Heart right ventricle (tissue), 16 donors: ENCODE measurements at regions not wholly inside any gene's neighbourhood (a gene's known extent, or its start where the extent isn't known, plus 50 kb on each side); places are given as distances from the start of the nearest gene placed in this dataset.

Experiments used
- ATAC-seq, 8 donors: fragments of 200-7000 bp; cut with Tn5 transposase; one replicate each; pipeline ENCODE4 v1.9.1; 2020; ENCODE audit warnings: mild to moderate bottlenecking in 8 of 8, moderate library complexity in 8 of 8, moderate number of reproducible peaks in 1 of 8
- DNase-seq, 2 donors: peaks; one replicate each; pipeline ENCODE4 v3.0.0-alpha.2; 2020
- H3K27ac ChIP-seq, 10 donors: fragments of 200-600 bp; sonication (generic) in 2 of 10; one replicate each; pipeline versions ENCODE4 v1.5.0 to v1.8.0; 2020 to 2022; ENCODE audit warnings: mild to moderate bottlenecking in 3 of 10
- H3K27me3 ChIP-seq, 7 donors: fragments of 200-600 bp; one replicate each; pipeline ENCODE4 v1.8.0; 2021 to 2022; ENCODE audit warnings: mild to moderate bottlenecking in 2 of 7
- H3K36me3 ChIP-seq, 9 donors: fragments of 200-600 bp; sonication (generic) in 1 of 9; one replicate each; pipeline versions ENCODE4 v1.5.0 to v1.8.0; 2020 to 2022; ENCODE audit warnings: mild to moderate bottlenecking in 2 of 9
- H3K4me1 ChIP-seq, 9 donors: fragments of 200-600 bp; sonication (generic) in 1 of 9; one replicate each; pipeline versions ENCODE4 v1.5.0 to v1.8.0; 2020 to 2022; ENCODE audit warnings: mild to moderate bottlenecking in 4 of 9
- H3K4me3 ChIP-seq, 10 donors: fragments of 200-600 bp; sonication (generic) in 2 of 10; one replicate each; pipeline versions ENCODE4 v1.5.0 to v1.8.0; 2020 to 2022; ENCODE audit warnings: mild to moderate bottlenecking in 7 of 10, moderate library complexity in 2 of 10
- H3K9me3 ChIP-seq, 11 donors: fragments of 200-600 bp in 10 of 11; sonication (generic) in 2 of 11; one replicate each; pipeline versions ENCODE4 v1.5.0 to v1.8.0; 2013 to 2022; ENCODE audit warnings: mild to moderate bottlenecking in 2 of 11, control low read depth in 1 of 11, moderate library complexity in 1 of 11
- CTCF ChIP-seq, 9 donors: fragments of 200-600 bp; sonication (generic) in 2 of 9; IDR thresholded peaks; one replicate each; pipeline versions ENCODE4 v1.5.0 to v1.8.0; 2021 to 2022; ENCODE audit warnings: antibody characterized with exemption in 9 of 9, mild to moderate bottlenecking in 5 of 9, moderate library complexity in 1 of 9
- WGBS, 2 donors: extraction: QIAGEN DNeasy Blood & Tissue Kit; methylation state at CpG; one replicate each; pipeline ENCODE4 v1.1.7; 2013; ENCODE audit warnings: inconsistent platforms in 1 of 2; 5-methylcytosine and 5-hydroxymethylcytosine counted together
- intact Hi-C, 10 donors: fragments of 100-400 bp; cut with DNase I; formaldehyde crosslinking; loops; one replicate each; pipeline versions ENCODE4 v1.11.1 to v1.14.2; 2022
- donor health status: Arrhythmogenic right ventricular cardiomyopathy.
- donor health status: ischemic (EF 13 %, LVEDD 7.1; RV severe dilation, severe dysfunction).
- donor health status: healthy with polysubstance abuse.
- donor health status: DM: no; HTN: yes; CAD: no.
- donor health status: DM: no; HTN: no; CAD: no.
- donor health status: ischemic (EF 25% LVEDD 6.9; RV normal size, moderate dysfunction).
- donor health status: ischemic (EF 25% LVEDD 5.7; RV mildly dilated, moderate dysfunction).
- donor health status: healthy.
- donor health status: DM: yes; HTN: yes; CAD: no.
- donor health status: Ischemic cardiomyopathy.
- donor health status: ischemic (EF 35%, LVEDD 5.7; RV mildly dilated, moderate dysfunction).
- donor health status: nonischemic (EF 11% LVEDD 7.7; RV severe dilation, severe dysfunction).
- donor health status: DM: yes; HTN: yes; CAD: no.
- donor health status: PGD.
- donor health status: ischemic (EF 29% LVEDD 5.4; RV normal size, mild dysfunction).
- donor health status: nonischemic (EF 23%, LVEDD 6.1; RV moderate dilation, normal function).

GRCh38 chr13:74476365-74476764 is 342.2 kb upstream of the KLF12 start:
- no peak for DNase-seq
- ATAC-seq, result no peak
- Histone ChIP-seq H3K4me1 (no peaks in the 10 kb centered on the region), H3K27ac (no peak overlapping the region), H3K4me3 (no peak overlapping the region), H3K27me3 (no peaks in the 10 kb centered on the region), H3K9me3 (peaks cover 0 to 4% (median 0%) of the 10 kb centered on the region in 11 donors), H3K36me3 (no peaks in the 10 kb centered on the region)
- intact Hi-C loops, result no loop called here
- TF ChIP-seq CTCF (IDR thresholded peaks at IDR 0.05), result no peak
- 65 to 80% methylated on average over 1 of the region's 1 CpG for WGBS, 2 donors

- Histone ChIP-seq H3K36me3 (no peaks in the 10 kb centered on the region), H3K9me3 (no peaks in the 10 kb centered on the region), H3K4me1 (peaks cover 0 to 17% (median 0%) of the 10 kb centered on the region in 9 donors), H3K4me3 (no peak overlapping the region), H3K27ac (no peak overlapping the region), H3K27me3 (no peaks in the 10 kb centered on the region)
- intact Hi-C loops, result no loop called here
- no peak for DNase-seq
- no peak for ATAC-seq
- TF ChIP-seq CTCF (IDR thresholded peaks at IDR 0.05), result no peak
These were observed 332.7 kb upstream of the KLF12 start for GRCh38 chr13:74466864-74467263.

- ATAC-seq, result no peak
- Histone ChIP-seq H3K4me3 (no peak overlapping the region), H3K4me1 (peaks cover 0 to 17% (median 0%) of the 10 kb centered on the region in 9 donors), H3K9me3 (no peaks in the 10 kb centered on the region), H3K27me3 (no peaks in the 10 kb centered on the region), H3K27ac (no peak overlapping the region), H3K36me3 (no peaks in the 10 kb centered on the region)
- no peak for DNase-seq
- no peak for TF ChIP-seq CTCF (IDR thresholded peaks at IDR 0.05)
- WGBS, 2 donors, result 94 to 96% methylated on average over 2 of the region's 2 CpGs
- intact Hi-C loops, result no loop called here
These were observed 331.8 kb upstream of the KLF12 start for GRCh38 chr13:74466020-74466419.

GRCh38 chr13:74465271-74465670 is 331.1 kb upstream of the KLF12 start:
- Histone ChIP-seq H3K9me3 (no peaks in the 10 kb centered on the region), H3K27ac (no peak overlapping the region), H3K36me3 (no peaks in the 10 kb centered on the region), H3K4me3 (no peak overlapping the region), H3K4me1 (peaks cover 0 to 17% (median 0%) of the 10 kb centered on the region in 9 donors), H3K27me3 (no peaks in the 10 kb centered on the region)
- DNase-seq, result no peak
- ATAC-seq, result no peak
- intact Hi-C loops, result no loop called here
- WGBS, 2 donors, result 60 to 72% methylated on average over 2 of the region's 2 CpGs
- TF ChIP-seq CTCF (IDR thresholded peaks at IDR 0.05), result no peak

GRCh38 chr13:74464670-74465069 is 330.5 kb upstream of the KLF12 start:
- H3K27me3 ChIP-seq, result no peaks in the 10 kb centered on the region
- 41 to 70% methylated on average over 3 of the region's 3 CpGs for whole genome bisulfite sequencing, 2 donors
- H3K4me1 ChIP-seq, result peaks cover 0 to 17% (median 0%) of the 10 kb centered on the region in 9 donors
- H3K4me3 ChIP-seq, result no peak overlapping the region
- no peaks in the 10 kb centered on the region for H3K9me3 ChIP-seq
- ATAC-seq (peak in 7 of 8 donors; percentile 48 to 77 (median 65)), DNase-seq (peak; percentile 9 to 25)
- intact Hi-C loops, result no loop called here
- H3K36me3 ChIP-seq, result no peaks in the 10 kb centered on the region
- no peak overlapping the region for H3K27ac ChIP-seq
- no peak for TF ChIP-seq CTCF (IDR thresholded peaks at IDR 0.05)
